HUES48 (cell line): ENCODE measurements at regions not wholly inside any gene's neighbourhood (a gene's known extent, or its start where the extent isn't known, plus 50 kb on each side); places are given as distances from the start of the nearest gene placed in this dataset.

Experiments used
- H3K27ac ChIP-seq: one replicate; pipeline ENCODE4 v1.7.0; 2013; ENCODE audit warnings: low read depth, low read length, inconsistent platforms
- H3K27me3 ChIP-seq: 2 replicates; pipeline ENCODE4 v1.6.1; 2013; ENCODE audit warnings: mild to moderate bottlenecking, low read length; ENCODE audit not compliant: control insufficient read depth, insufficient read depth
- H3K36me3 ChIP-seq: 2 replicates; pipeline ENCODE4 v1.6.1; 2013; ENCODE audit warnings: low read length; ENCODE audit not compliant: control insufficient read depth, insufficient read depth
- H3K4me1 ChIP-seq: 2 replicates; pipeline ENCODE4 v1.6.1; 2013; ENCODE audit warnings: mild to moderate bottlenecking, low read length; ENCODE audit not compliant: control insufficient read depth, insufficient read depth
- H3K4me3 ChIP-seq: 2 replicates; pipeline ENCODE4 v1.5.1; 2013; ENCODE audit warnings: mild to moderate bottlenecking, low read depth, low read length
- H3K9ac ChIP-seq: 2 replicates; pipeline ENCODE4 v1.6.1; 2013; ENCODE audit warnings: mild to moderate bottlenecking, low read depth, low read length, moderate library complexity
- H3K9me3 ChIP-seq: 2 replicates; pipeline ENCODE4 v1.6.1; 2013; ENCODE audit warnings: low read length; ENCODE audit not compliant: control insufficient read depth, insufficient read depth

DNA sequence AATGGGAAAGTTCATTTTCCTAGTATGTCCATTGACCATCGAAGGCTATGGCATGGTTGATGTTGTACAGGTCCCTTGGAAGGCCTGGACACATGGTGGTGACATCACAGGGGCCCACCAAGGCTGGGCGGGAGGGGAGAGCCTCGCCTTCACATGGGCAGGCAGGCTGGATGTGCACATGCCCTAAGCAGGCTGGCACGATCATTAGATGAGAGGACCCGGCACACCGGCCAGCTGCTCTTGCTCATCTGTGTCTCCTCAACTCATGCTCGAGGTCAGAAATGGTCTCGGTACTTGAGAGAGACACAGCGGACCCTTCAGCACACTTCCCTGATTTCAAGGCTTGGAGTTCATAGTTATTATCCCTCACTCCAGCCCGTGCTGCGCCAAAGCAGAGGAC, 416.9 kb upstream of the ZFHX3 start:
- H3K4me3 ChIP-seq: no peak overlapping the region

DNA sequence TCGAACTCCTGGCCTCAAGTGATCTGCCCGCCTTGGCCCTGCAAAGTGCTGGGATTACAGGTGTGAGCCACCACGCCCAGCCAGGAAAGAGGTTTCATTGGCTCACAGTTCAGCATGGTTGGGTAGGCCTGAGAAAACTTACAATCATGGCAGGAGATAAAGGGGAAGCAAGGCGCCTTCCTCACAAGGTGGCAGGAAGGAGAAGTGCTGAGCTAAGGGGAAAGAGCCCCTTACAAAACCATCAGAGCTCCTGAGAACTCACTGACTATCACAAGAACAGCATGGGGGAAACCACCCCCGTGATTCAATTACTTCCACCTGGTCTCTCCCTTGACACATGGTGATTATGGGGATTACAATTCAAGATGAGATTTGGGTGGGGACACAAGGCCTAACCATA, 411.7 kb upstream of the ZFHX3 start:
- 0 out of 2 replicates have a peak, but pooled peaks cover 4% of the 10 kb centered on the region for H3K9me3 ChIP-seq
- no peak overlapping the region for H3K27ac ChIP-seq
- H3K4me3 ChIP-seq: no peak overlapping the region
- no peak overlapping the region for H3K9ac ChIP-seq
- no peaks in the 10 kb centered on the region for H3K36me3 ChIP-seq
- H3K27me3 ChIP-seq: no peaks in the 10 kb centered on the region
- peaks cover 7% of the 10 kb centered on the region; the same call in 1 of the 2 replicates for H3K4me1 ChIP-seq

More for the DNA sequence above, 416.9 kb upstream of the ZFHX3 start:
- Histone ChIP-seq H3K9ac (no peak overlapping the region), H3K27ac (no peak overlapping the region), H3K36me3 (no peaks in the 10 kb centered on the region), H3K27me3 (no peaks in the 10 kb centered on the region), H3K4me1 (no peaks in the 10 kb centered on the region; the same call in 1 of the 2 replicates), H3K9me3 (0 out of 2 replicates have a peak, but pooled peaks cover 4% of the 10 kb centered on the region)

DNA sequence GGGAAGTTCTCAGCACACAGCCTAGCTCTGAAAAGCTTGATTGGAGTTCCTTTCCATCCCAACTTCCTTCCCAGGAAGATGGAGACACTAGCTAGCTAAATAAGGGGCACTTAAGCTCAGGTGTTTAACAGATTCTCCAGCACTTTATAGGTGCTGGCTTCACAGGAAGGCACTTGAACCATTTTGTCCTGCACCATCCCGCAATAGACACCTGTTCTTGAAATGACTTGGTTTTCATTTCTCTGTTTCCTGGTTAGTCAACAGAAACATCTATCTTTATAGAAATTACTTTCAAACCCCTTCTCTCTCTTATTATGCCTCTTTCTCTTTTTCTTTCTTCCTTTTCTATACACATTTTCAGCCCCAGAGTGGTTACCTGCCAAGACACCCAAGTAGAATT, 409.9 kb upstream of the ZFHX3 start:
- Histone ChIP-seq H3K9me3 (peaks cover 12% of the 10 kb centered on the region; the same call in 1 of the 2 replicates), H3K27ac (no peak overlapping the region), H3K27me3 (no peaks in the 10 kb centered on the region), H3K4me1 (peaks cover 15% of the 10 kb centered on the region; the same call in 1 of the 2 replicates), H3K36me3 (no peaks in the 10 kb centered on the region), H3K9ac (no peak overlapping the region), H3K4me3 (no peak overlapping the region)

DNA sequence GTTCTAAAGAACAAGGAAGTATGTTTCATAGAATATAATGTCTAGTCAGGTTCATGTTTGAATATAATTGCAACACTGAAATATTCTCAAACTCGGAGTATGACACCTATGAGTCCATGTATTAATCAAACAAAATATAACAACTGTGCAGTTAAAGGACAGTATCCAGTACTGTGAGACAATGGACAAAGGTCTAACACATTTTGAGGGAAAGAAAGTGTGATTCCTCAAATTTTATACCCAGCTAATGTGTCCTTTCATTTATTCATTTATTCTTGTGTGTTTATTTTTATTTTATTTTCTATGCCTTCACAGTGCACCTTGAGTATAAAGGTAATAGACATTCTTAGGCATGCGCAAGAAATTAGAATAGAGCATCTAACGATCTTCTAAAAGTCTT, 401.0 kb upstream of the ZFHX3 start:
- H3K27ac ChIP-seq: no peak overlapping the region
- H3K4me3 ChIP-seq: no peak overlapping the region
- H3K4me1 ChIP-seq: 0 out of 2 replicates have a peak, but pooled peaks cover 3% of the 10 kb centered on the region
- peaks cover 11% of the 10 kb centered on the region for H3K9me3 ChIP-seq
- H3K9ac ChIP-seq: no peak overlapping the region
- no peaks in the 10 kb centered on the region for H3K36me3 ChIP-seq
- no peaks in the 10 kb centered on the region for H3K27me3 ChIP-seq

DNA sequence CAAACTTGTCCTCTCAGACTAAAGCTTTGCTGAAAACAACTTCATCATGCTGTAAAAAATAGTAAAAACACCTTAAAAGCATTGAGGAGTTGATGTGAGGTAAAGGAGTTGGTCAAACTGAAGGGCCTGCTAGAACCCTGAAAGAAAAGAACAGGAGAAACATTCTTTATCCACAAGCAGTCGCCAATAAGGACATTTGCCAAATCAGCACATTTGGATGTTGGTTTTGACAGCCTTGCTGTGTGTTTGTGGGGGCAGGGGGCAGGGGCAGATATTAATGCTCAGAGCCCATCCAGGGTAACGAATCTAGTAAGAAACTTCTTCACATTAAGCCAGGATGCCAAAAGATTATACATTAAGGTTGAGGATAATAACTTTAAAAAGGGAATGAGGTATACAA, 399.9 kb upstream of the ZFHX3 start:
- Histone ChIP-seq H3K9ac (no peak overlapping the region), H3K27ac (no peak overlapping the region), H3K4me3 (no peak overlapping the region), H3K36me3 (no peaks in the 10 kb centered on the region), H3K9me3 (peaks cover 7% of the 10 kb centered on the region), H3K4me1 (no peaks in the 10 kb centered on the region), H3K27me3 (no peaks in the 10 kb centered on the region)

DNA sequence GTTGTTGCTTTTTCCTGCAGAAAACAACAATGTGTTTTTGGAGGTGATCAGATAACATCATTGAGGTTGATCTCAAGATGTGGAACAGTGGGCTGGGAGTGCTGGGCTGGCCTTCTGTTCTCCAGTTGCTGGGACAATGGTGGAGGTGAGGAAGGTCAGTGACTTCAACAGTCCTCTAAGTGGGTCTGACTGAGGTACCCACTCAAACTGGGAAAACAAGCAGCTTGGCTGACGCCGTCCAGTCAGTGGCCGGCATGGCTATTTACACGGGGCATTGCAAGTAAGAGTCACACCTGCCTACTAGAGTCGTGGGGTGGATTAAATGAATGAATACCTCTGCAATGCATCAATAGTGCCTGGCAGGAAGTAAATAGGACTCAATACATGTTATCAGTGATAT, 386.7 kb upstream of the ZFHX3 start:
- no peaks in the 10 kb centered on the region for H3K9me3 ChIP-seq
- H3K9ac ChIP-seq: no peak overlapping the region
- no peak overlapping the region for H3K4me3 ChIP-seq
- no peaks in the 10 kb centered on the region for H3K27me3 ChIP-seq
- no peak overlapping the region for H3K27ac ChIP-seq
- no peaks in the 10 kb centered on the region for H3K36me3 ChIP-seq
- peaks cover 11% of the 10 kb centered on the region for H3K4me1 ChIP-seq

DNA sequence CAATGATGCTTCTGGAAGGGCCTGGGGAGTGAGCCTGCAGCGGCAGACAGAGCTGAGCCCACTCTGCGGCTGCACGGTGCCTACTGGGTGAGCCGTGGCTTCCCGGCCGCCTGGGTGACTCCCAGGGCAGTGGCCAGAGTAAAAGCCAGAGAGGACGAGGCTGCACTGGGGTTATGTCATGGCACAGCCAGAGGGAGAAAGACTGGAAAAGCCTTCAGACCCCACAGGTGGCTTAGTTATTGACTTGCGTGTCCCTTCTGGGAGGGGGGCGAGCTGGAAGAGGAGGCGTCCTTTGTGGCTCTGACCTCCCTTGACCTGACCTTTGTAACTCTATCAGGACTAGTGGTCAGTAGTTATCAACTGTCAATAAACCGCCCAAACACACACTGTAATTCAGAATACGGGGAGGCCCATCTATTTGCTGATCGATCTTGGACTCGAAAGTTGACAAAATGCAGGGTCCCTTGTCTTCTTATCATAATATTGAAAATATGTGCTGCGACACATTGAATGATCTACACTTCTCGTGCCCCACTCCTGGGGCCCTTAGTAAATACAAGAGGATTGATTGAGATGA, 385.9 kb upstream of the ZFHX3 start:
- no peaks in the 10 kb centered on the region for H3K9me3 ChIP-seq
- H3K36me3 ChIP-seq: no peaks in the 10 kb centered on the region
- H3K27me3 ChIP-seq: no peaks in the 10 kb centered on the region
- peaks cover 11% of the 10 kb centered on the region for H3K4me1 ChIP-seq
- no peak overlapping the region for H3K27ac ChIP-seq
- no peak overlapping the region for H3K9ac ChIP-seq
- H3K4me3 ChIP-seq: no peak overlapping the region

DNA sequence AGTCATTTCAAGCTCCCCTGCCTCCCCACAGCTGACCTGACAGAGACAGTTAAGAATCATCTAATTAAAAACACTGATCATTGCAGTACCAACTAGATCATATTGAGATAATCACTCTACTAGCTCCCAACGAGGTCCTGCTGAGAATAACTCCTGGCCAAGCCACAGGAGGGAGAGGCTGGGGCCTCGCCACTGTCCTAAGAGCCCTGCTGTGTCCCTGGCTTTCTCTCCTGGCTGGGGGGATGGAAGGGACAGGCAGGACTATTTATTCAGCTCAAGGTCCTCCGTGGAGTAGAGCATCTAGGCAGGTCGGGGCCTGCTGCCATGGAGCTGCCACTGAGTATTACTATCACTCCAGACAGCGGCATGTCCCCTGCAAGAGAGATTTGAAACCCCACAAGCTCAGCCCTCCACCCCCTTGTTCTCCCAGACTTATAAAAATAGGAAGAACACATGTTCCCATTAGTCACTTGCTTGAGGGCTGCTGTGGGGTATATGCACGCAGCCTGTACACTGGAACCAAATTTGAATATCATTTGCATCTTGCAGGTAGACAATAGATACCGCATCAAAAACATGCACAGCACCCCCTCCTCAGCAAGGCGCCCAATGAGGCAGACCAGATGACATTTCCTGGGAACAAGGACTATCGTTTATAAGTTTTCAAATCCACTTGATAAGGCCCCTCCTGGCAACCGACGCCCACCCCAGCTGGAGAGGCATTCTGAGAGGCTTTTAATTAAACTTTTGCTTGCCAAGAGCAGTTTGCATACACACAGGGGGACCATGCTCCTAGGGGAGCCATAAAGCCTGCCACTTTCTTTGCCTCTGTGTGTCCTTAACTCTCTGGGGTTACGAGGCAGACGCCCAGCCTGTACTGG, 385.2 kb upstream of the ZFHX3 start:
- no peak overlapping the region for H3K9ac ChIP-seq
- H3K27me3 ChIP-seq: no peaks in the 10 kb centered on the region
- no peak overlapping the region for H3K27ac ChIP-seq
- H3K36me3 ChIP-seq: no peaks in the 10 kb centered on the region
- peaks cover 11% of the 10 kb centered on the region for H3K4me1 ChIP-seq
- no peaks in the 10 kb centered on the region for H3K9me3 ChIP-seq
- H3K4me3 ChIP-seq: no peak overlapping the region

DNA sequence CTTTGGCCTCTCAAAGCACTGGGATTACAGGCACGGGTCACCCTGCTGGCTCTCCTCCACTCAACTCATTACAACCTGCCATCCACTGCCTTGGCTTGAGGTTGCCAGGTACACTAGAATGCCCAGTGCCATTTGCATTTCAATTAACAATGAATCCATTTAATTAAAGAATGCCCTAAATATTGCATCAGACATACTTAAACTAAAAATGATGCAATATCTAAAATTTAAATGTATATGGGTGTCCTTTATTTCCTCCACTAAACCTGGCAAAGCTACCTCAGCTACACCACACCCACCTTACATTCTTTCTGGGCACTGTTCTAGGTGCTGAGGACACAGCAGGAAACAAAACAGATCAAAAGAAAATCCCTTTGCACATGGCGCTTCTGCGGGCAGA, 382.2 kb upstream of the ZFHX3 start:
- Histone ChIP-seq H3K27me3 (no peaks in the 10 kb centered on the region), H3K9ac (no peak overlapping the region), H3K4me1 (peaks cover 11% of the 10 kb centered on the region), H3K4me3 (no peak overlapping the region), H3K27ac (no peak overlapping the region), H3K36me3 (no peaks in the 10 kb centered on the region), H3K9me3 (no peaks in the 10 kb centered on the region)

DNA sequence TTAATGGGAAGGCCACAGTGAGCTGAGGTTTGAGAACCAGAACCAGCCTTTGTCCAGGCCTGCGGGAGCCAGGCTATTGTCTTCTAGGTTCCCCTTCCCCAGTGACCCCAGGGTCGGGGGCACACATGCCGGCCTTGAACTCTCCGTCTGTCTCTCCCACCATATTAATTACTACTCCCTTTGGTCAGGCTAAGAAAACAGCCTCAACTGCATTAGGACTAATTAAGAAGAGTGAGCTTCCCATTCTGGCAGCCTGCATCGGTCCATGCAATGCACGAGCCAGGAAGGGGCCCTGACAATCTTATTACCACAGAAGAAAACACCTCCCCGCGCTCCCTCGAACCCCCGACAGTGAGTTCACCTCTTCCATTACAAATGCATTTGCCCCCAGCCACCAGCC, 380.2 kb upstream of the ZFHX3 start:
- Histone ChIP-seq H3K36me3 (no peaks in the 10 kb centered on the region), H3K4me1 (peaks cover 7% of the 10 kb centered on the region; the same call in 1 of the 2 replicates), H3K4me3 (no peak overlapping the region), H3K27ac (no peak overlapping the region), H3K9ac (no peak overlapping the region), H3K9me3 (no peaks in the 10 kb centered on the region), H3K27me3 (no peaks in the 10 kb centered on the region)

DNA sequence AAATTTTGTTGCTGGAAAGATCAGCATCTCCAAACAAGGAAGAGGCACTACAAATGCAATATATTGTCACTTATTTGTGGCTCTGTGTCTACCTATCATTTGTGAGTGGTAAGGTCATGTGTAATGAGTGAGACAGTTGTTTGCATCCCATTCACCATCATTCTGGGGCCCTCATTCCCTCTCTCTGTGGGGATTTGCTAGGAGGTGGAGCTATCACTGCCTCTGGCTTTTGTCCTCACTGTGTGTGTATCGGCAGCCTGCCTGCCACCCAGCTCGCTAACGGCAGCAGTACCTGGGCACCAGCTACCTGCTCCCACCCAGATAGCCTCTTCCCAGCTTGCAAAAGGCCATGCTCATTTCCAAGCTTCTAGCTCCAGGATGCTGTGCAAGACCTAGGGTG, 379.2 kb upstream of the ZFHX3 start:
- Histone ChIP-seq H3K27me3 (no peaks in the 10 kb centered on the region), H3K9ac (no peak overlapping the region), H3K4me3 (no peak overlapping the region), H3K9me3 (no peaks in the 10 kb centered on the region), H3K27ac (no peak overlapping the region), H3K4me1 (no peaks in the 10 kb centered on the region), H3K36me3 (no peaks in the 10 kb centered on the region)
